ENCODE measurements at regions not wholly inside any gene's neighbourhood (a gene's known extent, or its start where the extent isn't known, plus 50 kb on each side); places are given as distances from the start of the nearest gene placed in this dataset.

DNA sequence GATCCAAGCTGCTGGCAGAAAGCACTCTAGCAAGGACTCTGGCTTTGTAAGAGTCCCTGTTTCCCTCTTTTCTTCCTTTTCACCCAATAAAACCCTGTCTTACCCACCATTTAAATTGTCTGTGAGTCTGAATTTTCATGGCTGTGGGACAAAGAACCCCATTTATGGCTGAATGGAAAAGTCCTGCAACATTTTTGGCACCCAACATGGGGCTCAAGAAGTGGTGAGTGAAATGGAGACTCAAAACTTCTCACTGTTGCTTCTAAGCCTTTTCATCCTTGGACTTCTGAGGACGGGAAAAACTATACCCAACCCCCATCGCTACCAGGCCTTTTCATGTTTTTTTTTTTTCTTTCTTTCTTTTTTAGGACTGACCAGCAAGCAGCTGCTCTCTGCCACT, 329.5 kb upstream of the CWC22 start:
- TF ChIP-seq, protein P1, sequence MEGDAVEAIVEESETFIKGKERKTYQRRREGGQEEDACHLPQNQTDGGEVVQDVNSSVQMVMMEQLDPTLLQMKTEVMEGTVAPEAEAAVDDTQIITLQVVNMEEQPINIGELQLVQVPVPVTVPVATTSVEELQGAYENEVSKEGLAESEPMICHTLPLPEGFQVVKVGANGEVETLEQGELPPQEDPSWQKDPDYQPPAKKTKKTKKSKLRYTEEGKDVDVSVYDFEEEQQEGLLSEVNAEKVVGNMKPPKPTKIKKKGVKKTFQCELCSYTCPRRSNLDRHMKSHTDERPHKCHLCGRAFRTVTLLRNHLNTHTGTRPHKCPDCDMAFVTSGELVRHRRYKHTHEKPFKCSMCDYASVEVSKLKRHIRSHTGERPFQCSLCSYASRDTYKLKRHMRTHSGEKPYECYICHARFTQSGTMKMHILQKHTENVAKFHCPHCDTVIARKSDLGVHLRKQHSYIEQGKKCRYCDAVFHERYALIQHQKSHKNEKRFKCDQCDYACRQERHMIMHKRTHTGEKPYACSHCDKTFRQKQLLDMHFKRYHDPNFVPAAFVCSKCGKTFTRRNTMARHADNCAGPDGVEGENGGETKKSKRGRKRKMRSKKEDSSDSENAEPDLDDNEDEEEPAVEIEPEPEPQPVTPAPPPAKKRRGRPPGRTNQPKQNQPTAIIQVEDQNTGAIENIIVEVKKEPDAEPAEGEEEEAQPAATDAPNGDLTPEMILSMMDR (IDR thresholded peaks at IDR 0.05) = no peak
- TF ChIP-seq POLR2A (IDR thresholded peaks at IDR 0.05) = no peak
